ENCODE measurements at regions not wholly inside any gene's neighbourhood (a gene's known extent, or its start where the extent isn't known, plus 50 kb on each side); places are given as distances from the start of the nearest gene placed in this dataset.

DNA sequence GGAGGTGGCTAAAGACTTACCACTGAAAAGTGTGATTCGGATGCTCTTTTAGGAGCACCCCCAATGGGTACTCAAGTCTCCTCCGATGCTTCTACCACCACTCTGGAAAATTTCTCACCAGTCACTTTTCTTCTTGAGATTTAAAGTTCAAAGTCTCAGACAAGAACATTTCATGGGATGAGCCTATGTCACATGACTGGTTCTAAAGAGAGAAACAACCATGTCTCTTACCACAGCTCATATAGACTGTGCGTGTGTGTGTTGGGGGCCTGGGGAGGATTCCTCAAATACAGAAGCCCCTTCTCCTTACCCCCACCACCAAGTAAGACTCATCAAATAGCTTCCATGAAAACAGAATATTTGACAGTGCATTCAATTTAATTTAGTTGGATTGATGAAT lies 181.7 kb upstream of the MIR17HG start:
- Histone ChIP-seq H3K4me1 (peaks cover 0 to 28% (median 0%) of the 10 kb centered on the region in 3 donors), H3K27me3 (peaks cover 0 to 85% (median 2%) of the 10 kb centered on the region in 4 donors), H3K4me3 (no peak overlapping the region), H3K9me3 (no peaks in the 10 kb centered on the region), H3K36me3 (no peaks in the 10 kb centered on the region), H3K27ac (no peak overlapping the region)
- TF ChIP-seq POLR2A (IDR thresholded peaks at IDR 0.05) (no peak), CTCF (IDR thresholded peaks at IDR 0.05) (no peak)
- DNase-seq, result no peak
- WGBS, 2 donors, result 75 to 95% methylated on average over 3 of the region's 3 CpGs
- intact Hi-C loops (cut with DNase I), result no loop called here

DNA sequence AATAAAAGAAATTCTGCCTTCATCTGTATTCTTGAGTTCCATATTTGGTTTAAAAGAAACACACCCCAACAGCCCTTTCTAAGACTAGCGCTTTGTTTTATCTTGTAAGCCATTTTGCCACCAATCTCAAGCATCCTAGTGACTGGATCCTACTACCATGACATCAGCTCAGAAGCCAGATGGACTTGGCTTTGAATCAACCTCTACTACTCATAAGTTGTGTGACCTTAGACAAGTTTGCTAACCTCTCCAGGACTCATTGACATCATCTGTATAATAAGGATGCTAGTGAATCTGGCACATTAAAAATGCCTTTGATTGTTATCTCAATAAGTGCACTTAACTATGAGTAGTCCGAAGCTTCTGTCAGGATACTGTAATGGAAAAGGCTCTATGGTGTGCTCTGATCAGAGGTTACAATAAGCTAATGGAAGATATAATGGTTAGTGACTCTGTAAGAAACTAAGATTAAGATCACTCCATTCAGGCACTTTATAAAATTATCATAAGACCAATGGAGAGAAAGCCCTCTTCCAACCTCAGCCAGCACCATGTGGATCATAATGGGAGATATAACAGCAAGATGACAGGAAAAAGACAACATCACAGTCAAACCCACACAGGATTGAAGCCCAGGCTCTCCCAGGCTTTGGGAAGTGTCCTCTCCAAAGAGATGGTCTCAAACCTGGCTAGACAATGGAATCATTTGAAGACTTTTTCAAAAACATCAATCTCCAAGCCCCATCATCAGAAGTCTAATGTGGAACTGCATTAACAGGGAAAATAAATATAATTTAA lies 180.6 kb upstream of the MIR17HG start:
- H3K9me3 ChIP-seq, result no peaks in the 10 kb centered on the region
- no peak overlapping the region for H3K4me3 ChIP-seq
- H3K27ac ChIP-seq, result no peak overlapping the region
- H3K27me3 ChIP-seq, result peaks cover 0 to 85% (median 2%) of the 10 kb centered on the region in 4 donors
- TF ChIP-seq POLR2A (IDR thresholded peaks at IDR 0.05), result no peak
- TF ChIP-seq CTCF (IDR thresholded peaks at IDR 0.05), result no peak
- intact Hi-C loops (cut with DNase I), result no loop called here
- H3K4me1 ChIP-seq, result peaks cover 0 to 28% (median 0%) of the 10 kb centered on the region in 3 donors
- DNase-seq, result no peak
- no peaks in the 10 kb centered on the region for H3K36me3 ChIP-seq
- 88 to 94% methylated on average over 2 of the region's 2 CpGs for WGBS, 2 donors

DNA sequence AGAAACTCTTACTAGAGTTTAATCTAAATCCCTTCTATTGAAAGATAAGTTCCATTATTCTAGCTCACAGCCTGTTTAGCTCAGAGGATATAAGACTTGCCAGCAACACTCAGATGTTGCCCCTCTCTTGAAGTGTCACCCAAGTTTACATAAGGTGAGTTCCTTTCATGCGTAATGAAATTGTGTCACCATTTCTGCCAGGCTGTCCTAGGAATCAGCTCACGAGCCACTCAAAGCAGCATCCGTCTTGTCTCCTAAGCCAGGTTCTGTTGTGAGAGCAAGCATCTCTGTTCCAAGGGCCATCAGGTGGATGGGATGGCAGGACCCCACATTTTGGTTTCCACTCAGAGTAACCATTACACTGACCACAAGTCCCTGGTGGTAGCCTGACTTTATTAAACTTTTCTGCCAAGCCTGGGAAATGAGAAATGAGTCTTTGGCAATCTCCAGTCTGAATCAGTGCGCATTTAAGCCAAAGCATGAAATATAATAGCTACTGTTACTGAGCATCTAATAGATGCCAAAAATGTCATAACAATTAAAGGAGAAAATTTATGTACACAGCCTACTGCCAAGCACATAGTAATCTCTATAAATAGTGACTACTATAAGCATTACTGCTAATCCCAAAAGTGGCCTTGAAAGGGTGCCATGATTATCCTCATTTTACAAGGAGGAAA lies 179.6 kb upstream of the MIR17HG start:
- H3K27ac ChIP-seq, result no peak overlapping the region
- peaks cover 0 to 85% (median 2%) of the 10 kb centered on the region in 4 donors for H3K27me3 ChIP-seq
- no peak for DNase-seq
- no peak overlapping the region for H3K4me3 ChIP-seq
- H3K9me3 ChIP-seq, result no peaks in the 10 kb centered on the region
- H3K4me1 ChIP-seq, result peaks cover 0 to 28% (median 0%) of the 10 kb centered on the region in 3 donors
- no peak for TF ChIP-seq CTCF (IDR thresholded peaks at IDR 0.05)
- TF ChIP-seq POLR2A (IDR thresholded peaks at IDR 0.05), result no peak
- WGBS, 2 donors, result 26 to 48% methylated on average over 2 to 4 of the region's 4 CpGs
- H3K36me3 ChIP-seq, result no peaks in the 10 kb centered on the region
- intact Hi-C loops (cut with DNase I), result no loop called here

- Histone ChIP-seq H3K27ac (no peak overlapping the region), H3K27me3 (peaks cover 0 to 85% (median 2%) of the 10 kb centered on the region in 4 donors), H3K4me3 (no peak overlapping the region), H3K36me3 (no peaks in the 10 kb centered on the region), H3K4me1 (peaks cover 0 to 28% (median 0%) of the 10 kb centered on the region in 3 donors), H3K9me3 (no peaks in the 10 kb centered on the region)
- DNase-seq, result no peak
- WGBS, 2 donors, result 18 to 29% methylated on average over 4 of the region's 4 CpGs
- TF ChIP-seq POLR2A (IDR thresholded peaks at IDR 0.05) (no peak), CTCF (IDR thresholded peaks at IDR 0.05) (no peak)
- intact Hi-C loops (cut with DNase I), result no loop called here
These were observed 179.1 kb upstream of the MIR17HG start for GRCh38 chr13:91168386-91168711.

DNA sequence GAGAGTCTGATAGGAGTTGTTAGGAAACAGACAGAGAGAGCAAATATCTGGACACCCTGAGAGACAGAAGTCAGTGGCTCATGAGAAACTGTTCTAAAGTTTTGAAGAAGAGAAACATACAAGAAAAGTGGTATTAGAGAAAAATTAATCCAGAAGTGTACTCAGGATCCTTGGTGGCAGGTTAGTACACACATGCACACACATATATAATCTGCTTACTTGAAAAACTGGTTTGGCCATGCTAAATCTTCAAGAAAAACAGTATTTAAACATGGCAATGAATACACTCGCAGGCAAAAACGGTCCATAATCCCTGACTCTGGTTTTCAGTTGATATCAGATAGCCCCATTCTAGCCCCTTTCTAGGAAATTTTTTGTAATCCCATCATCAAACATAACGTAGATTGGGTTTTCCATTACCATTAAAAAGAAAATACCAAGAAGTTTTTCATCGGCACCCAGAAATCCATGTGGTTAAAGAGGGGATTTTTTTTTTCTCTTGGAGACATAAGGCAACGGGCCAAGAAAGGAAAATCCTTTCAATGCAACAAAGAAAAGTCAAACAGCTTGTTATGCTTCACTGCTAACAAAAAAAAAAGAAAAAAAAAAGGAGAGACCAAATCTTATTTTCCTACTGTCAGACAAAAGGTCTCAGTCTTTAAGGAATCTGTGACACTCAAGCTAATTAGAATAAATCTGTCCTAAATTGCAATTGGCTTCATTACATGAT lies 178.0 kb upstream of the MIR17HG start:
- intact Hi-C loops (cut with DNase I), result no loop called here
- WGBS, 2 donors, result 19 to 27% methylated on average over 5 of the region's 5 CpGs
- no peak overlapping the region for H3K27ac ChIP-seq
- H3K36me3 ChIP-seq, result no peaks in the 10 kb centered on the region
- no peak for TF ChIP-seq POLR2A (IDR thresholded peaks at IDR 0.05)
- no peak for TF ChIP-seq CTCF (IDR thresholded peaks at IDR 0.05)
- H3K4me1 ChIP-seq, result peaks cover 0 to 28% (median 0%) of the 10 kb centered on the region in 3 donors
- DNase-seq, result no peak
- H3K9me3 ChIP-seq, result no peaks in the 10 kb centered on the region
- peaks cover 0 to 85% (median 3%) of the 10 kb centered on the region in 4 donors for H3K27me3 ChIP-seq
- no peak overlapping the region for H3K4me3 ChIP-seq

Data from esophagus squamous epithelium (tissue), 5 donors.